ENCODE measurements at regions not wholly inside any gene's neighbourhood (a gene's known extent, or its start where the extent isn't known, plus 50 kb on each side); places are given as distances from the start of the nearest gene placed in this dataset.

DNA sequence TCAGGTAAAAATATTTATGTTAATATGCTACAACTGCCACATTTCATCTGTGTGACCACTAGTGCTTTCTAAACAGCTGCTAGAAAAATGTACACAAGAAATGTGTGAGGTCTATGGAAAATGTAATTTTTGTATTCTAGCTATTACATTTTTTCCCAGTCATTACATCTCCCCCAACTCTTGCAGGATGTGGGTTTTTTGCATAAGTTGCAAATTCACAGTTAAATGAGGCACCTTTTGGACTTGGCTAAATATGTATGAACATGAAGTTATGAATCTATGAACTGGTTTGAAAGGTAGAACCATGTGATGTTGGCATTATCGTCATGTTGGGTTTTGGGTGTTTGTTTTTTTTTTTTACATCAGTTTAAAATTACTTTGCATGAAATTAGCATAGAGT is 590.4 kb upstream of the WWC1 start:
- TF ChIP-seq TSHZ2 (CRISPR knock-in tag; IDR thresholded peaks at IDR 0.05) (no peak), PPARA (CRISPR knock-in tag; IDR thresholded peaks at IDR 0.05; ENCODE audit: borderline replicate concordance) (no peak), ZC3H10 (CRISPR knock-in tag; IDR thresholded peaks at IDR 0.05) (no peak), OSR1 (CRISPR knock-in tag; IDR thresholded peaks at IDR 0.05) (no peak), ISL1 (CRISPR knock-in tag; IDR thresholded peaks at IDR 0.05) (no peak), ZNF70 (CRISPR knock-in tag; IDR thresholded peaks at IDR 0.05) (no peak), ESRRG (CRISPR knock-in tag; IDR thresholded peaks at IDR 0.05) (no peak), CSDC2 (CRISPR knock-in tag; IDR thresholded peaks at IDR 0.05) (no peak), GLIS3 (CRISPR knock-in tag; IDR thresholded peaks at IDR 0.05) (no peak), ZFP3 (CRISPR knock-in tag; IDR thresholded peaks at IDR 0.05) (no peak), POU6F1 (CRISPR knock-in tag; IDR thresholded peaks at IDR 0.05; ENCODE audit: borderline replicate concordance, low read depth) (no peak), CREB5 (CRISPR knock-in tag; IDR thresholded peaks at IDR 0.05; ENCODE audit: low read depth) (no peak), BACH2 (CRISPR knock-in tag; IDR thresholded peaks at IDR 0.05; ENCODE audit: borderline replicate concordance) (no peak), ZFP30 (CRISPR knock-in tag; IDR thresholded peaks at IDR 0.05) (no peak), ARNTL (CRISPR knock-in tag; IDR thresholded peaks at IDR 0.05; ENCODE audit: borderline replicate concordance, low read depth) (no peak)
- TF ChIP-seq, protein P1, sequence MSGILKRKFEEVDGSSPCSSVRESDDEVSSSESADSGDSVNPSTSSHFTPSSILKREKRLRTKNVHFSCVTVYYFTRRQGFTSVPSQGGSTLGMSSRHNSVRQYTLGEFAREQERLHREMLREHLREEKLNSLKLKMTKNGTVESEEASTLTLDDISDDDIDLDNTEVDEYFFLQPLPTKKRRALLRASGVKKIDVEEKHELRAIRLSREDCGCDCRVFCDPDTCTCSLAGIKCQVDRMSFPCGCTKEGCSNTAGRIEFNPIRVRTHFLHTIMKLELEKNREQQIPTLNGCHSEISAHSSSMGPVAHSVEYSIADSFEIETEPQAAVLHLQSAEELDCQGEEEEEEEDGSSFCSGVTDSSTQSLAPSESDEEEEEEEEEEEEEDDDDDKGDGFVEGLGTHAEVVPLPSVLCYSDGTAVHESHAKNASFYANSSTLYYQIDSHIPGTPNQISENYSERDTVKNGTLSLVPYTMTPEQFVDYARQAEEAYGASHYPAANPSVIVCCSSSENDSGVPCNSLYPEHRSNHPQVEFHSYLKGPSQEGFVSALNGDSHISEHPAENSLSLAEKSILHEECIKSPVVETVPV (CRISPR knock-in tag; IDR thresholded peaks at IDR 0.05): no peak
- ATAC-seq: no peak

DNA sequence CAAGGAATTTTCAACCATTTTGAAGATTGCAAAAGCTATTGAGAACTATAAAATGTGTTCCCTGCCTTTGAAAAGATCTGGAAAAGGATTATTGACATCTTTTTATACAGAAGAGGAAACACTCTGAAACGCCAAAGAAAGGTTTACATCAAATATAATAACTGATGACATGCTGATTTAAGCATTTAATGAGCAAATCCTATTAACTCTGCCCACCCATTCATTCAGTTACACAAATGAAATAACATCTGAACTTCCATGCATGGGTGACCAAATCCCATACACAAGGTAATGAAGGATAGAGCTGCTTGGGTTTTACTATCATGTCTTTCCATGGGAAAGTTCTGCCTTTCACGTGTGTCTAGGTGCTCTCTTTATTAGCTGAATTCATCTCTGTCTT is 589.4 kb upstream of the WWC1 start:
- ATAC-seq: no peak
- TF ChIP-seq ISL1 (CRISPR knock-in tag; IDR thresholded peaks at IDR 0.05) (peak; percentile 40; the same call in 1 of the 2 replicates), ZNF70 (CRISPR knock-in tag; IDR thresholded peaks at IDR 0.05) (no peak)

- TF ChIP-seq TSHZ2 (CRISPR knock-in tag; IDR thresholded peaks at IDR 0.05) (no peak), ZNF70 (CRISPR knock-in tag; IDR thresholded peaks at IDR 0.05) (no peak), SNAI2 (CRISPR knock-in tag; IDR thresholded peaks at IDR 0.05) (no peak), ZNF8 (CRISPR knock-in tag; IDR thresholded peaks at IDR 0.05) (no peak), ESRRG (CRISPR knock-in tag; IDR thresholded peaks at IDR 0.05) (no peak), TCF4 (CRISPR knock-in tag; IDR thresholded peaks at IDR 0.05; ENCODE audit: borderline replicate concordance) (no peak), CSDC2 (CRISPR knock-in tag; IDR thresholded peaks at IDR 0.05) (no peak), RARB (CRISPR knock-in tag; IDR thresholded peaks at IDR 0.05) (no peak), PPARA (CRISPR knock-in tag; IDR thresholded peaks at IDR 0.05; ENCODE audit: borderline replicate concordance) (no peak), GLIS3 (CRISPR knock-in tag; IDR thresholded peaks at IDR 0.05) (no peak)
- TF ChIP-seq, protein P1 (CRISPR knock-in tag; IDR thresholded peaks at IDR 0.05): no peak
- TF ChIP-seq, protein P2, sequence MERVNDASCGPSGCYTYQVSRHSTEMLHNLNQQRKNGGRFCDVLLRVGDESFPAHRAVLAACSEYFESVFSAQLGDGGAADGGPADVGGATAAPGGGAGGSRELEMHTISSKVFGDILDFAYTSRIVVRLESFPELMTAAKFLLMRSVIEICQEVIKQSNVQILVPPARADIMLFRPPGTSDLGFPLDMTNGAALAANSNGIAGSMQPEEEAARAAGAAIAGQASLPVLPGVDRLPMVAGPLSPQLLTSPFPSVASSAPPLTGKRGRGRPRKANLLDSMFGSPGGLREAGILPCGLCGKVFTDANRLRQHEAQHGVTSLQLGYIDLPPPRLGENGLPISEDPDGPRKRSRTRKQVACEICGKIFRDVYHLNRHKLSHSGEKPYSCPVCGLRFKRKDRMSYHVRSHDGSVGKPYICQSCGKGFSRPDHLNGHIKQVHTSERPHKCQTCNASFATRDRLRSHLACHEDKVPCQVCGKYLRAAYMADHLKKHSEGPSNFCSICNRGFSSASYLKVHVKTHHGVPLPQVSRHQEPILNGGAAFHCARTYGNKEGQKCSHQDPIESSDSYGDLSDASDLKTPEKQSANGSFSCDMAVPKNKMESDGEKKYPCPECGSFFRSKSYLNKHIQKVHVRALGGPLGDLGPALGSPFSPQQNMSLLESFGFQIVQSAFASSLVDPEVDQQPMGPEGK (CRISPR knock-in tag; IDR thresholded peaks at IDR 0.05; ENCODE audit: borderline replicate concordance): no peak
- ATAC-seq: no peak
Measured at GRCh38 chr5:167708449-167708848, 583.0 kb upstream of the WWC1 start.

All from SK-N-SH treated with all-trans-retinoic acid at 6 μM for 48 hours (cell line).